GM19238 (cell line): ENCODE measurements at regions not wholly inside any gene's neighbourhood (a gene's known extent, or its start where the extent isn't known, plus 50 kb on each side); places are given as distances from the start of the nearest gene placed in this dataset.
"Not testable (repeated sequence)": the region's sequence is repeated elsewhere in the genome, so short reads cannot be mapped to it uniquely, and the experiment has no call there.

ENCODE experiments used
- DNase-seq: peaks from one replicate; pipeline ENCODE4 v3.0.0; 2011; ENCODE audit warnings: low spot score; ENCODE audit not compliant: insufficient read length

DNA sequence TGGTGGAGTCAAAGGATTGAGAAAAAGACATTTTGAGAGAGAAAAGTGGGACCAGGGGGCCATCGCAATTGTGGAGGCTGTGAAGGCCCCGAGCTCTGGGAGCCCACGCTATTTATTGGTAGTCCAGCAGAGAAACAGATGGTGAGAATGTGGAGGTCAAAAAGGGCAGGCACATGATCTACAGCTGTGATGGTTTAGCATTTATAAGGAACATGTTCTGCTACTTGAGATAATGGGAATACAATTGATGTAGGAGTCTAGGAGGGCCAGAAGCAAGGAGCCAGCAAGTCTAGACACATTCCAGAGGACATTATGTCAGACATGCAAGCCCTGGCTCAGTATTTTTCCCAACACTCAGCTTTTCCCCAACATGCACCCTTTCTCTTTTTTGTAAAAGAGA is 283.4 kb upstream of the MTPN start:
- DNase-seq = not testable (repeated sequence)

- DNase-seq = no peak
Measured at GRCh38 chr7:136259074-136259473, 281.9 kb upstream of the MTPN start.

DNA sequence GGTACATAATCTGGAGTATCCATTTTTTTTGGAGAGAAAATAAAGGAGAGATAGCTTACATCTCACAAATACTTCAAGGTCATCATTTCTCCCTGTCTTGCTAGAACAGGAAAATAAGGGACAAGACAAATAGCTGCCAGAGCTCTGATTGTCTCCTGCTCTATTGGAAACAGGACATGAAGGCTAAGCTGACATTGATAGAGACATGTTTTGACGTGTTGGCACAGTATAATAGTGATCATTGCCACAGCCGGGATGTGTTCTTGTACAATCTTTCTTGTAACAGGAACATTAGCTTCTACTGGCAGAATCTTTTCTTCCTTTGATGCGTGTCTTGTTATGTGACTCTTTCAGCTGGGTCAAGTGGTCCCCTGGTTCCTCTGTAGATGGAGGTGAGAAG is 279.3 kb upstream of the MTPN start:
- DNase-seq = no peak

DNA sequence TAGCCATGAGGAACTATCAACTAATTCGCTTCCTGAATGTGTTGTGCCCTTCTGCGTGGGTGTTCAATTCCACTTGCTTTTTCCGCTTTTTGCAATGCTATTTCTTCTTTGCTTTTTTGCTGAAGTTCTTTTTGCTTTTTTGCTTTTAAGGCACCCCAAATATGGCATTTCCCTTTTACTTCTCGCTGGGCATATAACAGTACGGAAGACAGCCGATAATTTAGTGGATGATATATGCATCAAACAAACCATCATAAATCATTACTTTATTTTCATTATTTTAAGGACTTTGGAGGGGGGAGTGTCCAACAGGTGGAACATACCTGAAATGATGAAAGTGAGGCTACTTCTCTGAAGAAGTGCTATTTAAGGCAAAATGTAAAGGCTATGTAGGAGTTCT is 277.0 kb upstream of the MTPN start:
- no peak for DNase-seq

DNA sequence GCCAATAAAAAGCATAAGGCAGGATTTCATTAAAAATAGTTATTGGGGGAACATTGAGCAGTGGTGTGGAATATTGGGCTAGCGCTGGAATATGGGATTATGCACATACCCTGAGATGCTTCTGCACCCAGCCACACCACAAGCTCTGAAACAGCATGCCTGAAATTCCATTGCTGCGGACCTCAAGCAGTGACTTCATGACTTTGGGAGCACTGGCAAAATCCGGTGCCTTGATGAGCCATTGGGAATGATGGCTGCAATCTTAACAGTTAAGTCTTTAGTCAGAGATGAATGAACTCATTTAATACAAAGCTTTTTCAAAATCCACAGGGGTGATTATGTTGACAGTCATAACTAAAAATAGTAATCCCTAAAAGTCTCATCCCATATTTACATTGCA is 274.7 kb upstream of the MTPN start:
- DNase-seq = no peak

GRCh38 chr7:136247211-136247610 is 270.1 kb upstream of the MTPN start:
- no peak for DNase-seq

DNA sequence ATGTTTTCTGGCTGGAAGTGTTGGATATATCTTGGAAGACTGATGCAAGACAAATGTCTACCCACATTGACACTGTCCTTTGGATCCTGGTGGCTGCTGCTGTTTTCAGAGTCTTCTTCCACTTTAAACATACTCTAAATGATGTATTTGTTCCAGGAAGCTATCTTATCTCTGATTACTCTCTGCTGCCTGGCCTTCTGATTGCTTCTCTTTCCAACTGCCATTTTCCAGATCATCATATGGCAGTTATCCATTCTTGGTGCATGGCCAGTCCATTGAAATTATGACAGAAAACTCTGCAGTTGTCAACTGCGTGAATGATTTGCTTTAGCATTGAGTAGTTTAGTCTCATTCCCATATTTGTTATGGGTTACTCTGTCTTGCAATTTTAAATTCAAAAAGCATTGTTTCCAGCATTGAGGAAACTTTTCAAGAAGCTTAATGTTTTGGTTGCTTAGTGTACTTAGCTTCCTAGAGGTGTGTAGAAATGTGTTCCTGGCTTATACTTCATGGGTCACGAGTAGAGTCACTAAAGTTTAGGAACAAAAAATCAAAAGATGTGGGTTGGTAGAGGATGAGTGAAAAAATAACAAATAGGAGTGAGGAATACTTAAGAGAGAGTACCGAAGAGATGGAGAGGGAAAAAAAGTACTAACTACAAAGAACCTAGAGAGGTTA is 268.3 kb upstream of the MTPN start:
- no peak for DNase-seq

DNA sequence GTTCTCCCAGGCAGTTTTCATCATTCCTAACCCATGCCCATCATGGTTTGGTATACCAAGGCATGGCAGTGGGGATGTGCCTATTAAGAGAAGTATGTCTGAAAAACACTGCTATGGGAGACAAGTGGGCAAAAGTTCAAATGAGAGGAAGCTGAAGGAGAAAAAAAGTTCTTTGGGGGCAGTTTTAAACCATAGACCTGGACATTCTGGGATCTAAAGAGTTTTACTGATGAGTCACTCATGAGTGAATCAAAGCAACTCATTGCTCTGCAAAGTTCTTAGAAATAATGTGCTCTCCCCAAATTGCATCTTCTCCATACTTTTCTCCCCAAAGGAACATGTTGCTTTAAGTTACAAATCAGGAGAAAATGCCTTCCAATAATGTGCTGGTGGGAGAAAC is 256.9 kb upstream of the MTPN start:
- no peak for DNase-seq

- DNase-seq = no peak
Measured at GRCh38 chr7:136230210-136230609, 253.1 kb upstream of the MTPN start.

DNA sequence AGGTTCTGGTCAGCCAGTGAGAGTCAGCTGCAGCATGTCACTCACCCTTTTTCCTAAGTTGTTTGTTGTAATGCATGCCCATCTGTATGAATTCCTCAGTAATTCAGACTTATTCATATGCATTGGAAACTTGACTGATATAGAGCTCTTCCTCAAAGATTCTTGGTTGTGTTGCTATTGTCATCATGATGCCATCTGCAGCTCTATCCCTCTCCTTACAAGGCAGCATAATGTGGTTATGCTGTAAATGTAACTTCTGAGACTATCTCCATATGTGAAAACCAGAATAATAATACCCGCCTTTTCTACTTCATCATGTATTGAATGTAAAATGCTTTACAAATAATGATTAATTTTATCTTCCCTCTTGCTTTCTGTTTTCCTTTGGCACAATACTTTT is 252.6 kb upstream of the MTPN start:
- DNase-seq = no peak

GRCh38 chr7:136228171-136228570 is 251.0 kb upstream of the MTPN start:
- no peak for DNase-seq

- no peak for DNase-seq
Measured at GRCh38 chr7:136214356-136214755, 237.2 kb upstream of the MTPN start.

DNA sequence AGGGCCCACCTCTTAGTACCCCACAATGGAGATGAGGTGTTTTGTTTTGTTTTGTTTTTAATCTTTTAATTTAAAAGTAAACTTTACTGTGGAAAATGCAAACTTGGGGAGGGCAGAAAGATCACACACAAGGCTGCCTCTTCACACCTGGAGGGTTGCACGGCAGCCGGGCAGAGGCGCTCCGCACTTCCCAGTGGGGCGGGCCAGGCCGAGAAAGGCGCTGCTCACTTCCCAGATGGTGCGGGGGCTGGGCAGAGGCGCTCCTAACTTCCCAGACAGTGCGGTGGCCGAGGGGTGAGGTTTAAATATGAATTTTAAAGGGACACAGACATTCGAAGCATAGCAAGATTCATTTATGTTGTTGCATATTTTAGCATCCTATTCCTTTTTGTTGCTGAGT is 235.9 kb upstream of the MTPN start:
- DNase-seq = no peak

DNA sequence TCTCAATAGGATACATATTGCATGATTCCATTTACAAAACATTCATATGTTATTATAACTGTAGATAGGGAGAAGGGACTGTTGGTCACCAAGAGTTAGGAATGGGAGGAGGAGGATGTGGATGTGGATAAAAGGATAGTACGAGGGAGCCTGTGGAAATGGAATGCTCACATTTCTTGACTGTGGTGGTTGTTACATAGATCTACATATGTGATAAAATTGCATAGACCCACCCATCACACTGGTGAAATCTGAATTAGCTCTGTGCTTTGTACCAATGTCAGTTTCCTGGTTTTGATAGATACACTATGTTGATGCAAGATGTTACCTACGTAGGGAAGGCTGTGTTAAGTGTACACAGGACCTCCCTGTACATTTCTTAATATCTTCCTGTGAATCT is 233.5 kb upstream of the MTPN start:
- DNase-seq = no peak

DNA sequence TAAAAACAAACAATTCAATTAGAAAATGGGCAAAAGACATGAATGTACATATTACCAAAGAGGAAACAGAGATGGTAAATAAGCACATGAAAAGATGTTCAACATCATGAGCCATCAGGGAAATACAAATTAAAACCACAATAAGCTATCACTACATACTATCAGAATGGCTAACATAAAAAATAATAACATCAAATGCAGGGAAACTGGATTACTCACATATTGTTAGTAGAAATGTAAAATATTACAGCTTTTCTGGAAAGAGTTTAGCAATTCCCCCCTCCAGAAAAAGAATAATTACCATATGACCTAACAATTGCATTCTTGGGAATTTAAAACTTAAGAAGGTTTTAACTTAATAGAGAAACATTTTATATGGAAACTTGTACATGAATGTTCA is 232.9 kb upstream of the MTPN start:
- DNase-seq = no peak

GRCh38 chr7:136205956-136206355 is 228.8 kb upstream of the MTPN start:
- DNase-seq = no peak

DNA sequence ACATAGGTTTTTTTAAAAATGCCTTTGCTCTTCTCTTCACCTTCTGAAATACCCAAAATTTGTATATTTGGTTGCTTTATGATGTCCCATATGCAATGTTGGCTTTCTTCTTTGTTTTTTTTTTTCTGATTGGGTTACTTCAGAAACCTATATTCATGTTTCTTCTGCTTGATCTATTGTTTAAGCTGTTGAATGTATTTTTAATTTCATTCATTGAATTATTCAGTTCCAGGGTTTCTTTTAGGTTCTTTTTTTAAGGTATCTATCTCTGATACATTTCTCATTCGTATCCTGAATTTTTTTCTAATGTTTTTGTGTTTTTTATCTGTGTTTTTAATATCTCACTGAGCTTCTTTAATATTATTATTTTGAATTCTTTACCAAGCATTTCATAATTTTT is 221.0 kb upstream of the MTPN start:
- DNase-seq = no peak

DNA sequence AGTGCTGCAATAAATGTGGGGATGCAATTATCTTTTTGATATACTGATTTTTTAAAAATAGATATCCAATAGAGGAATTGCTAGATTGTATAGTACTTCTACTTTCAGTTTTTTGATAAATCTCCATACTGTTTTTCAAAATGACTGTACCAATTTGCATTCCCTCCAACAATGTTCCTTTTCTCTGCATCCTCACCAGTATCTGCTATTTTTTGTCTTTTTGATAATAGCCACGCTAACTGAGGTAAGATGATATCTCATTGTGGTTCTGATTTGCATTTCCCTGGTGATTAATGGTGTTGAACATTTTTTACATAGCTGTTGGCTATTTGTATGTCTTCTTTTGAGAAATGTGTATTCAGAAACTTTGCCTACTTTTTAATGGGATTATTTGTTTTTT is 217.7 kb upstream of the MTPN start:
- DNase-seq = no peak

DNA sequence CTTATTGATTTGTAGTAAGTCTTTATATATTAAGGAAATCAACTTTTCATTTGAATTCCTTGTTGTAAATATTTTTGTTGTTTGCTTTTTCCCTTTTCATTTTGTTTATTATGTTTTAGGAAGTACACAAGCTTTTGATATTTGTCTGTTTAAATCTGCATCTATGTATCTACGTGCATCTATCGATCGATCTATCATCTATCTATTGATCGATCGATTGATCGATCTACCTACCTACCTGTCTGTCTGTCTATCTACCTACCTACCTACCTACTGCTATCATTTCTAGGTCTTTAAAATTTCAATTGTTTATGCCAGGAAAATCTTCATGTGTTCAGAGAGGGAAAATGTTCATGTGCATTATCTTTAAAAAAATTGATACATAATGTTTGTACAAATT is 216.8 kb upstream of the MTPN start:
- no peak for DNase-seq

- DNase-seq = no peak
Measured at GRCh38 chr7:136189506-136189998, 212.4 kb upstream of the MTPN start.

DNA sequence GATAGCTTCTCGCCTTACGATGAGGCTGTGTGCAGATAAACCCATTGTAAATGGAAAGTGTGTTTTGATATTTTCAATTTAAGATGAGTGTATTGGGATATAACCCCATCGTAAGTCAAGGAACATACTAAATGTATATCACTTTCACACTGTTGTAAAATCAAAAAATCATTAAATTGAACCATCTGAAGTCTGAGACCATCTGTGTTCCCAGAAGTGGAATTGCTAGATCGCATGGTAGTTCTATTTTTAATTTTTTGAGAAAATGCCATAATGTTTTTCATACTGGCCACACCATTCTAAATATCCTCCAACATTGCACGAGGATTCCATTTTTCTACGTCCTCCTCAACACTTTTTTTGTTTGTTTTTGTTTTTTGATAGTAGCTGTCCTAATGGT is 209.1 kb upstream of the MTPN start:
- DNase-seq = no peak

DNA sequence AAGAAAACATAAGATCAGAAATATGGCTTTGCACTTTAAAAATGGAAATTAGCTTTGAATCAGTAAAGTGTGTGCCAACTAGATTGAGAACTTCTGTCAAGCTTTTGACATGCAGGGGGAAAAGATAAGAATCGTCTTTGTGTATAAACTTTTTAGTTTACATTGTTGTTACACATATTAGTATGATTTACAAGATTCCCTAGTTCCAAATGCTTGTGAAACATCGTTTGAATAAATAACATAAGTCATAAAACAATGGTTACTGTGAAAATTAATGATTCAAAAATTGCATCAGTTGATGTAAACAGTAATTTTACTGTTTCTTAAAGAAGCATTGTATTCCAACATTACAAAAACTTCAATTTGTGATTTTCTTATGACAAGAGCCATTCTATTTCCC is 207.6 kb upstream of the MTPN start:
- DNase-seq = no peak

GRCh38 chr7:136183981-136184380 is 206.8 kb upstream of the MTPN start:
- DNase-seq = no peak

GRCh38 chr7:136180984-136181383 is 203.8 kb upstream of the MTPN start:
- DNase-seq = no peak
